ENCODE measurements at regions not wholly inside any gene's neighbourhood (a gene's known extent, or its start where the extent isn't known, plus 50 kb on each side); places are given as distances from the start of the nearest gene placed in this dataset.

DNA sequence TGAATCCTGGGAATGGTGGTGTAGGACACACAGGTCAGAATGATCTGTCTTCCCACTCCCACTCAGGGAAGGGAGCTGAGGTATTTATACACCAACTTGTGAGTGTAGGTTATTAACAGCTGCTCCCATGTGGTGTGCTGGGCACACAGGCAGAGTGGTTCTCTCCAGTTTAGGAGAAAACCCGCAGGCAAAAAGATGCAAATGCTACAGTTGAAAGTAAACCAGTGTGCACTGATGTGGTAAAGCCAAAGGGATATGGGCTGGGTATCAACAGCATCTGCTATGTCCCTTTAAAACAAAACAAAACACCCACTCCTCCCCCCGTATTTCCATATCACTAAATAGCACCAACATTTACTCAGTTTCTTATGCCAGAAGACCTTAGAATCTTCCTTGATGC lies 75.4 kb upstream of the SYT13 start:
- Histone ChIP-seq H3K36me3 (ENCODE audit: control insufficient read depth, insufficient read depth, low read length) (no peaks in the 10 kb centered on the region), H3K4me3 (ENCODE audit: insufficient read depth, low read depth, low read length) (no peak overlapping the region), H2AFZ (replicated peaks; ENCODE audit: low read length, poor library complexity) (no peak overlapping the region), H4K20me1 (ENCODE audit: insufficient read depth, low read length) (no peaks in the 10 kb centered on the region), H3K18ac (ENCODE audit: low read depth, low read length) (no peak overlapping the region), H4K5ac (ENCODE audit: low read depth, low read length) (no peak overlapping the region), H3K79me1 (ENCODE audit: low read depth in 1 of 2, low read length in 2 of 2) (no peaks in the 10 kb centered on the region), H3K27me3 (ENCODE audit: control insufficient read depth, insufficient read depth, low read length) (peaks cover 17% of the 10 kb centered on the region), H3K27ac (ENCODE audit: insufficient read depth, low read length) (no peak overlapping the region), H3K56ac (ENCODE audit: extremely low read depth, insufficient read depth, low read length) (no peak overlapping the region), H3K14ac (replicated peaks; ENCODE audit: low read depth, low read length) (no peak overlapping the region), H2BK120ac (ENCODE audit: low read depth, low read length) (no peak overlapping the region), H3K9me3 (ENCODE audit: control insufficient read depth, insufficient read depth, low read length) (no peaks in the 10 kb centered on the region), H4K91ac (ENCODE audit: insufficient read depth, low read depth, low read length) (no peak overlapping the region), H3K4me1 (ENCODE audit: control insufficient read depth, insufficient read depth, low read length) (no peaks in the 10 kb centered on the region), H2BK15ac (ENCODE audit: low read depth, low read length) (no peak overlapping the region), H3K9ac (ENCODE audit: low read depth, low read length) (no peak overlapping the region), H3K4me2 (ENCODE audit: low read depth, low read length) (no peak overlapping the region), H3K4ac (ENCODE audit: low read depth, low read length) (no peak overlapping the region), H4K8ac (ENCODE audit: low read depth in 2 of 2, low read length in 2 of 2) (no peak overlapping the region), H2AK9ac (replicated peaks; ENCODE audit: low read depth, low read length, poor library complexity) (no peak overlapping the region), H2AK5ac (ENCODE audit: low read depth, low read length) (no peak overlapping the region), H2BK20ac (ENCODE audit: low read depth, low read length) (no peak overlapping the region), H2BK5ac (ENCODE audit: low read depth, low read length, poor library complexity, severe bottlenecking) (no peak overlapping the region), H3K23ac (ENCODE audit: low read depth, low read length) (no peak overlapping the region), H3K9me1 (ENCODE audit: insufficient read depth, low read length) (no peaks in the 10 kb centered on the region)
- 22% methylated on average over 1 of the region's 2 CpGs; no CpG with 5 or more reads in 1 of the 2 experiments for WGBS, 2 experiments (ENCODE audit: extremely low coverage in 2 of 2, insufficient read length in 1 of 2)
- TF ChIP-seq RFX5 (IDR thresholded peaks at IDR 0.05; ENCODE audit: low read depth, low read length) (no peak), POLR2A (IDR thresholded peaks at IDR 0.05; ENCODE audit: low read depth, low read length) (no peak)
- ChIA-PET CTCF (no interaction called here), POLR2A (ENCODE audit: unreplicated experiment) (no interaction called here)
- dilution Hi-C loops (cut with HindIII; ENCODE audit: low sequenced_read_pairs, unreplicated experiment) (no loop called here), in situ Hi-C loops (cut with MboI; ENCODE audit: low sequenced_read_pairs) (no loop called here), intact Hi-C loops (cut with micrococcal nuclease) (no loop called here)
- no TSS peak for BruUV-seq (replicated peaks)
- DNase-seq (no peak), ATAC-seq (ENCODE audit: low read depth) (no peak)

Data from IMR-90 (cell line).